H9 (cell line): ENCODE measurements at regions not wholly inside any gene's neighbourhood (a gene's known extent, or its start where the extent isn't known, plus 50 kb on each side); places are given as distances from the start of the nearest gene placed in this dataset.

Experiments
- DNase-seq: peaks from one replicate; pipeline ENCODE4 v3.0.0-alpha.2; 2017
- H2AFZ ChIP-seq: one replicate; pipeline ENCODE4 v1.6.1; 2013; ENCODE audit warnings: mild to moderate bottlenecking, low read length, control low read depth, moderate library complexity
- H2AK5ac ChIP-seq: 2 replicates; pipeline ENCODE4 v1.6.1; 2013; ENCODE audit warnings: low read length, control low read depth, mixed read lengths; ENCODE audit not compliant: insufficient read length
- H2BK120ac ChIP-seq: one replicate; pipeline ENCODE4 v1.6.1; 2013; ENCODE audit warnings: low read depth, mild to moderate bottlenecking, low read length, control low read depth, inconsistent platforms; ENCODE audit not compliant: poor library complexity, severe bottlenecking
- H2BK12ac ChIP-seq: 2 replicates; pipeline ENCODE4 v1.6.1; 2013; ENCODE audit warnings: low read length, control low read depth, mixed read lengths, low read depth; ENCODE audit not compliant: insufficient read length
- H2BK15ac ChIP-seq: 2 replicates; pipeline ENCODE4 v1.6.1; 2013; ENCODE audit warnings: low read depth, low read length, control low read depth
- H2BK20ac ChIP-seq: one replicate; pipeline ENCODE4 v1.6.1; 2013; ENCODE audit warnings: low read depth, mild to moderate bottlenecking, low read length, control low read depth, inconsistent platforms; ENCODE audit not compliant: poor library complexity, severe bottlenecking
- H2BK5ac ChIP-seq: 2 replicates; pipeline ENCODE4 v1.6.1; 2013; ENCODE audit warnings: low read length, control low read depth, mixed read lengths; ENCODE audit not compliant: insufficient read length
- H3K14ac ChIP-seq: 2 replicates; pipeline ENCODE4 v1.6.1; 2013; ENCODE audit warnings: low read length, control low read depth; ENCODE audit not compliant: insufficient read depth
- H3K18ac ChIP-seq: 2 replicates; pipeline ENCODE4 v1.6.1; 2013; ENCODE audit warnings: low read depth, mild to moderate bottlenecking, mixed read lengths, low read length, control low read depth; ENCODE audit not compliant: insufficient read length
- H3K23ac ChIP-seq: 2 replicates; pipeline ENCODE4 v1.6.1; 2013; ENCODE audit warnings: low read length, control low read depth, mixed read lengths, low read depth; ENCODE audit not compliant: insufficient read length
- H3K23me2 ChIP-seq: 2 replicates; pipeline ENCODE4 v1.6.1; 2013; ENCODE audit warnings: low read depth, mild to moderate bottlenecking, mixed read lengths, low read length, control low read depth; ENCODE audit not compliant: insufficient read length, poor library complexity, severe bottlenecking
- H3K27ac ChIP-seq: 2 replicates; pipeline ENCODE4 v1.5.1; 2013; ENCODE audit warnings: low read length, control low read depth, mixed read lengths, low read depth; ENCODE audit not compliant: insufficient read length
- H3K27me3 ChIP-seq: 2 replicates; pipeline ENCODE4 v1.6.1; 2013; ENCODE audit warnings: low read length, control low read depth, inconsistent platforms; ENCODE audit not compliant: insufficient read depth
- H3K4ac ChIP-seq: 2 replicates; pipeline ENCODE4 v1.6.1; 2013; ENCODE audit warnings: low read depth, mild to moderate bottlenecking, control low read depth, inconsistent platforms, low read length, moderate library complexity
- H3K4me1 ChIP-seq: 2 replicates; pipeline ENCODE4 v1.6.1; 2013; ENCODE audit warnings: low read length, control low read depth, inconsistent platforms; ENCODE audit not compliant: insufficient read depth
- H3K4me2 ChIP-seq: 2 replicates; pipeline ENCODE4 v1.6.1; 2013; ENCODE audit warnings: low read length, control low read depth, mixed read lengths; ENCODE audit not compliant: insufficient read length, insufficient read depth
- H3K56ac ChIP-seq: 2 replicates; pipeline ENCODE4 v1.6.1; 2013; ENCODE audit warnings: low read depth, mild to moderate bottlenecking, mixed read lengths, low read length, control low read depth; ENCODE audit not compliant: insufficient read length
- H3K79me1 ChIP-seq: 2 replicates; pipeline ENCODE4 v1.6.1; 2013; ENCODE audit warnings: low read depth, mild to moderate bottlenecking, moderate library complexity, low read length, control low read depth, inconsistent platforms; ENCODE audit not compliant: insufficient read depth, poor library complexity, severe bottlenecking
- H3K79me2 ChIP-seq: 2 replicates; pipeline ENCODE4 v1.6.1; 2013; ENCODE audit warnings: low read length, control low read depth, inconsistent platforms; ENCODE audit not compliant: insufficient read depth
- H3K9ac ChIP-seq: 2 replicates; pipeline ENCODE4 v1.6.1; 2013; ENCODE audit warnings: low read length, control low read depth, mixed read lengths; ENCODE audit not compliant: insufficient read length; ENCODE audit errors: extremely low read depth
- H3K9me3 ChIP-seq: one replicate; pipeline ENCODE4 v1.6.1; 2013; ENCODE audit warnings: low read depth, low read length, inconsistent platforms; ENCODE audit not compliant: control insufficient read depth
- H3T11ph ChIP-seq: one replicate; pipeline ENCODE4 v1.6.1; 2013; ENCODE audit warnings: mild to moderate bottlenecking, low read length, control low read depth, inconsistent platforms
- H4K20me1 ChIP-seq: one replicate; pipeline ENCODE4 v1.6.1; 2013; ENCODE audit not compliant: control insufficient read depth, insufficient read length, insufficient read depth
- H4K5ac ChIP-seq: 2 replicates; pipeline ENCODE4 v1.6.1; 2013; ENCODE audit warnings: low read depth, mild to moderate bottlenecking, mixed read lengths, low read length, control low read depth; ENCODE audit not compliant: insufficient read length
- H4K8ac ChIP-seq: replicated peaks from 2 replicates; pipeline ENCODE4 v1.6.1; 2013; ENCODE audit warnings: low read length, control low read depth, mixed read lengths, low read depth; ENCODE audit not compliant: insufficient read length
- H4K91ac ChIP-seq: 2 replicates; pipeline ENCODE4 v1.6.1; 2013; ENCODE audit warnings: low read depth, mild to moderate bottlenecking, moderate library complexity, mixed read lengths, low read length, control low read depth; ENCODE audit not compliant: insufficient read length
- H3K27ac Mint-ChIP-seq, 3 experiments: 2 replicates in 2 of 3; 3 replicates in 1 of 3; pipeline ENCODE4 v1.8.0; 2020 to 2021; ENCODE audit warnings: mixed read lengths in 3 of 3, mild to moderate bottlenecking in 1 of 3, moderate library complexity in 1 of 3
- H3K27me3 Mint-ChIP-seq: 2 replicates; pipeline ENCODE4 v1.8.0; 2021; ENCODE audit warnings: low read depth, mild to moderate bottlenecking, moderate library complexity, mixed read lengths
- H3K36me3 Mint-ChIP-seq, 3 experiments: 2 replicates in 2 of 3; 3 replicates in 1 of 3; pipeline ENCODE4 v1.8.0; 2020 to 2021; ENCODE audit warnings: low read depth in 3 of 3, mixed read lengths in 3 of 3; ENCODE audit not compliant: insufficient read depth in 1 of 3
- H3K4me1 Mint-ChIP-seq, 2 experiments: 2 replicates each; pipeline ENCODE4 v1.8.0; 2020; ENCODE audit warnings: mixed read lengths in 2 of 2
- H3K4me3 Mint-ChIP-seq, 2 experiments: 2 replicates in 1 of 2; 3 replicates in 1 of 2; pipeline ENCODE4 v1.8.0; 2020 to 2021; ENCODE audit warnings: mild to moderate bottlenecking in 2 of 2, mixed read lengths in 2 of 2, moderate library complexity in 1 of 2
- H3K9me3 Mint-ChIP-seq, 2 experiments: 2 replicates in 1 of 2; 3 replicates in 1 of 2; pipeline ENCODE4 v1.8.0; 2020; ENCODE audit warnings: mild to moderate bottlenecking in 2 of 2, mixed read lengths in 2 of 2, moderate library complexity in 1 of 2
- WGBS: extraction: QIAGEN DNeasy Blood & Tissue Kit; methylation state at CpG from one replicate; pipeline ENCODE4 v1.1.7; 2013; ENCODE audit warnings: missing lambda C conversion rate, low lambda C conversion rate, mixed read lengths; ENCODE audit not compliant: insufficient read length; ENCODE audit errors: extremely low coverage; 5-methylcytosine and 5-hydroxymethylcytosine counted together
- TF ChIP-seq, protein P1 (sequence below): fragments of 200-600 bp; sonication (generic); conservative IDR thresholded peaks from 3 replicates; pipeline ENCODE4 v1.8.0; 2021; ENCODE audit warnings: antibody characterized with exemption, mild to moderate bottlenecking

DNA sequence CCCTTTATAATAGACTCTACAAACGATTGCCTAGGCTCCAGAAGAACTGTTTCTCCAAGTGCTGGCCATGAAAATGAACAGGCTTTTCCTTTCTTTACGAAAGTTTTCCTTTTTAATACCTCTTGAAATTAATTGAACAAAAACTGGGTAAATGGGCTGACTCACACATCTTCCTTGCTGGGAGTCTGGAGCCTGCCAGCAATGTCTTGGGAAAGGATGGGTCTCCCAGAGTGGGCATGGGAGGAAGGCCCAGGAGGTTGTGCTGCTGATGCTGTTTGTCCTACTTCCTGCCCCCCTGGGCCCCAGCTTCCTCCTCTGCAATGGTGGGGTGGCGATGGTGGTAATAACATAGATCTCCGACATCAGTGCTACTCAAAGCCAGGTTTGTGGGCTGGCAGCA is 174.1 kb downstream of the RPS24 start:
- Mint-ChIP-seq H3K27me3 (no peaks in the 10 kb centered on the region), H3K27ac (no peak overlapping the region), H3K36me3 (no peaks in the 10 kb centered on the region), H3K9me3 (no peaks in the 10 kb centered on the region), H3K4me1 (peaks cover 9 to 14% of the 10 kb centered on the region in 2 experiments), H3K4me3 (no peak overlapping the region)
- no peaks in the 10 kb centered on the region for H3K79me1 ChIP-seq
- no peak overlapping the region for H2BK15ac ChIP-seq
- TF ChIP-seq, protein P1, sequence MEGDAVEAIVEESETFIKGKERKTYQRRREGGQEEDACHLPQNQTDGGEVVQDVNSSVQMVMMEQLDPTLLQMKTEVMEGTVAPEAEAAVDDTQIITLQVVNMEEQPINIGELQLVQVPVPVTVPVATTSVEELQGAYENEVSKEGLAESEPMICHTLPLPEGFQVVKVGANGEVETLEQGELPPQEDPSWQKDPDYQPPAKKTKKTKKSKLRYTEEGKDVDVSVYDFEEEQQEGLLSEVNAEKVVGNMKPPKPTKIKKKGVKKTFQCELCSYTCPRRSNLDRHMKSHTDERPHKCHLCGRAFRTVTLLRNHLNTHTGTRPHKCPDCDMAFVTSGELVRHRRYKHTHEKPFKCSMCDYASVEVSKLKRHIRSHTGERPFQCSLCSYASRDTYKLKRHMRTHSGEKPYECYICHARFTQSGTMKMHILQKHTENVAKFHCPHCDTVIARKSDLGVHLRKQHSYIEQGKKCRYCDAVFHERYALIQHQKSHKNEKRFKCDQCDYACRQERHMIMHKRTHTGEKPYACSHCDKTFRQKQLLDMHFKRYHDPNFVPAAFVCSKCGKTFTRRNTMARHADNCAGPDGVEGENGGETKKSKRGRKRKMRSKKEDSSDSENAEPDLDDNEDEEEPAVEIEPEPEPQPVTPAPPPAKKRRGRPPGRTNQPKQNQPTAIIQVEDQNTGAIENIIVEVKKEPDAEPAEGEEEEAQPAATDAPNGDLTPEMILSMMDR: no peak
- no peak overlapping the region for H3K18ac ChIP-seq
- no peak overlapping the region for H2BK20ac ChIP-seq
- DNase-seq: no peak
- H3K56ac ChIP-seq: no peak overlapping the region
- H3K23me2 ChIP-seq: no peaks in the 10 kb centered on the region
- H3K14ac ChIP-seq: no peak overlapping the region
- no CpG with 5 or more reads among the region's 4 CpGs for WGBS
- no peak overlapping the region for H2BK12ac ChIP-seq
- no peak overlapping the region for H4K5ac ChIP-seq
- H4K91ac ChIP-seq: no peak overlapping the region
- no peak overlapping the region for H3K9ac ChIP-seq
- H3K4me2 ChIP-seq: no peak overlapping the region
- no peak overlapping the region for H3K4ac ChIP-seq
- H2AK5ac ChIP-seq: no peak overlapping the region
- H2AFZ ChIP-seq: no peak overlapping the region
- H3K27ac ChIP-seq: no peak overlapping the region
- H3K79me2 ChIP-seq: no peaks in the 10 kb centered on the region
- H4K20me1 ChIP-seq: no peaks in the 10 kb centered on the region
- H3K4me1 ChIP-seq: no peaks in the 10 kb centered on the region
- H2BK5ac ChIP-seq: no peak overlapping the region
- H2BK120ac ChIP-seq: no peak overlapping the region
- H3T11ph ChIP-seq: no peak overlapping the region
- H3K27me3 ChIP-seq: no peaks in the 10 kb centered on the region
- no peak overlapping the region for H4K8ac ChIP-seq
- no peak overlapping the region for H3K23ac ChIP-seq
- no peaks in the 10 kb centered on the region for H3K9me3 ChIP-seq
